Left lung (tissue), 4 donors: ENCODE measurements at regions not wholly inside any gene's neighbourhood (a gene's known extent, or its start where the extent isn't known, plus 50 kb on each side); places are given as distances from the start of the nearest gene placed in this dataset.
A peak's percentile ranks its signal among the peaks of the same experiment; 100 is the strongest.

Experiments
- ATAC-seq: fragments of 200-7000 bp; cut with Tn5 transposase; one replicate; pipeline ENCODE4 v1.9.1; 2020; ENCODE audit warnings: moderate library complexity
- DNase-seq, 4 donors: peaks; one replicate each; pipeline ENCODE4 v3.0.0-alpha.2; 2013 to 2020
- H3K27ac ChIP-seq, 2 donors: fragments of 200-600 bp; sonication (generic) in 1 of 2; one replicate each; pipeline versions ENCODE4 v1.5.0 to v1.8.0; 2020 to 2021
- H3K27me3 ChIP-seq, 2 donors: fragments of 200-600 bp; sonication (generic) in 1 of 2; one replicate each; pipeline versions ENCODE4 v1.5.0 to v1.8.0; 2020 to 2021
- H3K36me3 ChIP-seq, 2 donors: fragments of 200-600 bp; sonication (generic) in 1 of 2; one replicate each; pipeline versions ENCODE4 v1.5.0 to v1.8.0; 2020 to 2021
- H3K4me1 ChIP-seq, 2 donors: fragments of 200-600 bp; one replicate each; pipeline ENCODE4 v1.8.0; 2021
- H3K4me3 ChIP-seq, 2 donors: fragments of 200-600 bp; sonication (generic) in 1 of 2; one replicate each; pipeline versions ENCODE4 v1.5.0 to v1.8.0; 2020 to 2021; ENCODE audit warnings: mild to moderate bottlenecking in 1 of 2
- H3K9me3 ChIP-seq, 2 donors: fragments of 200-600 bp; sonication (generic) in 1 of 2; one replicate each; pipeline versions ENCODE4 v1.5.0 to v1.8.0; 2020 to 2021
- intact Hi-C, 2 donors: fragments of 100-400 bp; cut with DNase I; formaldehyde crosslinking; loops; one replicate each; pipeline versions ENCODE4 v1.11.2 to v1.14.2; 2022
- TF ChIP-seq, protein P1 (sequence below), 2 donors: fragments of 200-600 bp; sonication (generic) in 1 of 2; IDR thresholded peaks; one replicate each; pipeline versions ENCODE4 v1.5.0 to v1.8.0; 2021; ENCODE audit warnings: antibody characterized with exemption in 2 of 2
- donor health status: DM: no; HTN: yes; CAD: no.
- donor health status: DM: no; HTN: no; CAD: no.

DNA sequence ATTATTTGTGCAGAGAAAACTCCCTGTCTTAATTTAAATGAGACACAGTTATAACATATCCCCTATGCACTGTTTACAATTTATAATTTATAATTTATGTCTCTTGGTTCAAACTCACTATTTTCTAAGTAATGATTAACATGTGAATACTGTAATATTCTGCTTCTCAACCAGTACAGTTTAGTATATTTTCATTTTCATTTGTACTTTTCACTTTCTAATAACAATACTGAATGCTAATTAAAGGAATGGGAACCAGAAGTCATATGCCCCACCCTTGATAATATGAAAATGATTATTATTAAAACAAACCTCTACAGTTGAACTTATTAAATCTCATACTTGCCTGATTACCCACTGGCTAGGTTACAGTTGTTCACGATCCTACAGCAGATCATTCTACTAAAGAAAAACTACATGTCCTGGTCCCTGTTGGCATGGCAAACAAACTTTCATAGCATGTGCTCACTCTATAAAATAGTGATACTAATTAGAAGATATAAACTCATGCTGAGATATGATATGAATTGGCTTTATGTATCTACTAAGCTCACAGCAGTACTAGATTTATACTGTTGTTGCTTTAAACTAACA, 66.4 kb downstream of the POU5F2 start:
- intact Hi-C loops, result no loop called here
- DNase-seq (no peak), ATAC-seq (no peak)
- no peaks in the 10 kb centered on the region for H3K27me3 ChIP-seq
- no peaks in the 10 kb centered on the region for H3K9me3 ChIP-seq
- no peak overlapping the region for H3K27ac ChIP-seq
- H3K36me3 ChIP-seq, result no peaks in the 10 kb centered on the region
- peaks cover 0 to 7% of the 10 kb centered on the region in 2 donors for H3K4me1 ChIP-seq
- no peak overlapping the region for H3K4me3 ChIP-seq
- TF ChIP-seq, protein P1, sequence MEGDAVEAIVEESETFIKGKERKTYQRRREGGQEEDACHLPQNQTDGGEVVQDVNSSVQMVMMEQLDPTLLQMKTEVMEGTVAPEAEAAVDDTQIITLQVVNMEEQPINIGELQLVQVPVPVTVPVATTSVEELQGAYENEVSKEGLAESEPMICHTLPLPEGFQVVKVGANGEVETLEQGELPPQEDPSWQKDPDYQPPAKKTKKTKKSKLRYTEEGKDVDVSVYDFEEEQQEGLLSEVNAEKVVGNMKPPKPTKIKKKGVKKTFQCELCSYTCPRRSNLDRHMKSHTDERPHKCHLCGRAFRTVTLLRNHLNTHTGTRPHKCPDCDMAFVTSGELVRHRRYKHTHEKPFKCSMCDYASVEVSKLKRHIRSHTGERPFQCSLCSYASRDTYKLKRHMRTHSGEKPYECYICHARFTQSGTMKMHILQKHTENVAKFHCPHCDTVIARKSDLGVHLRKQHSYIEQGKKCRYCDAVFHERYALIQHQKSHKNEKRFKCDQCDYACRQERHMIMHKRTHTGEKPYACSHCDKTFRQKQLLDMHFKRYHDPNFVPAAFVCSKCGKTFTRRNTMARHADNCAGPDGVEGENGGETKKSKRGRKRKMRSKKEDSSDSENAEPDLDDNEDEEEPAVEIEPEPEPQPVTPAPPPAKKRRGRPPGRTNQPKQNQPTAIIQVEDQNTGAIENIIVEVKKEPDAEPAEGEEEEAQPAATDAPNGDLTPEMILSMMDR (IDR thresholded peaks at IDR 0.05), result no peak

DNA sequence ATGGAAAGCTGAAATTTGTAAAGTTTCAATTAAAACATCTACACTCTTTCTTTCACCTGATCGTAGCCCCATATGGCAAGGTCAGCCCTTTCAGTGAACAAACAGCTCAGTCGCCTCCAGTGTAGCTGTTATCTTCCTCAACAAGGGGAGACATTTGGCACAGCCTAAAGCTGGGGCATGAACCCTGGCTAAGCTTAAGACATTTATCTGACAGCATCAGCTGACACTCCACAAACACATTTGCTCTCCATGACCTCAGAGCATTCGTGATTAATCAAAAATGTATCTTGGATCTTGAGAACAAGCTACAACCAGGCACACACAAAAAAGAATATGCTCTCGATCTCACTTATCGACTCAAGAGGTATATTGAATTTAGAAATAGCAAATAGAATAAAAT, 67.3 kb downstream of the POU5F2 start:
- intact Hi-C loops, result no loop called here
- Histone ChIP-seq H3K4me1 (peaks cover 0 to 7% of the 10 kb centered on the region in 2 donors), H3K9me3 (no peaks in the 10 kb centered on the region), H3K36me3 (no peaks in the 10 kb centered on the region), H3K4me3 (no peak overlapping the region), H3K27me3 (no peaks in the 10 kb centered on the region), H3K27ac (no peak overlapping the region)
- peak in 2 of 4 donors; percentile 8 to 18 for DNase-seq
- TF ChIP-seq, protein P1 (IDR thresholded peaks at IDR 0.05), result no peak
- ATAC-seq, result no peak

DNA sequence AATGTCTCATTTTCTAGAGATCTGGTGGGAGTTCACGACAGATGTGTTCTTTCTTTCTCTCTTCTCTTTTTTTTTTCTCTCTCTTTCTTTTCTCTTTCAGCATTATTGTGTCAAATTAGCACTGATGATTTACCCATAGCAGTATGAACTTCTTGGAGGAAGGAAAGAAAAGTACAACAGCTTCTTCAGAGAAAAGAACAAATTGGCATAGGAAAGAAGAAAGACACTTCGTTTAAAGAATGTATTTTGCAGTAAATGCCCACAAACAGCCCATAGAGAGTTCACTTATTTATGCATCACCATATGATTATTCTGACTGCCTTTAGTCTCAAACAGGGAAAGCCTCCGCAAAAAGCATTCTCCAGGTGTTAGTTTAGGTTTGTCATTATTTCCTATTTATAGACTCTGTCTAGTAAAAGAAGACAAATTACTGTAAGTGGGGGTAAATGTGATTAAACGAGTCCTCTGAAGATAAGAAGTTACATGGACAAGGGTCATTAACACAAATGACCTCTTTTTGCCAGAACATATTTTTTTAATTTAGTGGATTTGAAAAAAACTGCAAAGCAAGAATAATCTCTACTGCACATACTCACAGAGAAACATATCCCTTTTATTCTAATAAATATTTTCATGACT, 68.0 kb downstream of the POU5F2 start:
- no peak overlapping the region for H3K27ac ChIP-seq
- TF ChIP-seq, protein P1 (IDR thresholded peaks at IDR 0.05), result no peak
- peak in 2 of 4 donors; percentile 16 to 17 for DNase-seq
- H3K4me1 ChIP-seq, result peaks cover 0 to 7% of the 10 kb centered on the region in 2 donors
- H3K27me3 ChIP-seq, result no peaks in the 10 kb centered on the region
- intact Hi-C loops, result no loop called here
- H3K9me3 ChIP-seq, result no peaks in the 10 kb centered on the region
- H3K4me3 ChIP-seq, result no peak overlapping the region
- ATAC-seq, result no peak
- no peaks in the 10 kb centered on the region for H3K36me3 ChIP-seq

DNA sequence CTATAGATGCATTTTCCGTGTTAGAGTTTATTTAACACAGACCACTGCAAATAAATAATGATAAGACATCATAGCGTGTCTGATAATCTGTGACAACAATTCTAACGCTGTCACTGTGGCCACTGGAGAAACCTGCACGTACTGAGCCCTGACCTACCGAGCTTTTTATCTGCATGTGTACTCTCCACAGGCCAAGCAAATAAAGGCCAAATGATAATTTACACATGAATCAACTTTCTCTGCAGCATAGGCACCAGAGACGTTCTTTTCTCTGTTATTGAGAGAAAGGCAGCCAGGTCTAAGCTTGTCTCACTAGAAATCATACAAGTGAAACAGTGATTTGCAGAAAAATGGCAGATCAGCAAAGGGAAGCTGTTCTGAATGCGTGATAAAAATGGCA, 75.8 kb downstream of the POU5F2 start:
- TF ChIP-seq, protein P1 (IDR thresholded peaks at IDR 0.05), result no peak
- Histone ChIP-seq H3K9me3 (no peaks in the 10 kb centered on the region), H3K36me3 (no peaks in the 10 kb centered on the region), H3K4me1 (no peaks in the 10 kb centered on the region), H3K27ac (no peak overlapping the region), H3K27me3 (no peaks in the 10 kb centered on the region), H3K4me3 (no peak overlapping the region)
- intact Hi-C loops, result no loop called here
- DNase-seq (no peak), ATAC-seq (no peak)

DNA sequence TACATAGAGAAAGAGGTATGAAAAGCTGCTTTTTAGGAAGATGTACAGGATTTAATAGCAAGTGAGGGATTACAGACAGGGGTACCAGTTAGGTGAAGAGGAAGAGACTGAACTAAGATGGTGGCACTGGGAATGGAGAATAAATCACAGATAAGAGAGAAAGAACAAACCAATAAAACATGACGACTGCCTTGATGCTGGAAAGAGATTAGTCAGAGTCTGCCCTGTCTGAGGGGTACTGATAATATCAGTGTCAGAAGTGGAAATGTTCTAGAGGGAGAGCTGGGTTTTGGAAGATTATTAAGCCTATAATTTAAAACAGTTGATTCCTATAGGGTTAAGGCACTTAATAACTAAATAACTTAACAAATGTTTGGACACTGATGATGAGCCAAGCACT, 77.7 kb downstream of the NR2F1 start:
- no peak overlapping the region for H3K27ac ChIP-seq
- intact Hi-C loops, result no loop called here
- DNase-seq (no peak), ATAC-seq (no peak)
- no peaks in the 10 kb centered on the region for H3K4me1 ChIP-seq
- TF ChIP-seq, protein P1 (IDR thresholded peaks at IDR 0.05), result no peak
- no peak overlapping the region for H3K4me3 ChIP-seq
- no peaks in the 10 kb centered on the region for H3K36me3 ChIP-seq
- no peaks in the 10 kb centered on the region for H3K27me3 ChIP-seq
- no peaks in the 10 kb centered on the region for H3K9me3 ChIP-seq
